ENCODE measurements at regions not wholly inside any gene's neighbourhood (a gene's known extent, or its start where the extent isn't known, plus 50 kb on each side); places are given as distances from the start of the nearest gene placed in this dataset.
"Not testable (repeated sequence)": the region's sequence is repeated elsewhere in the genome, so short reads cannot be mapped to it uniquely, and the experiment has no call there.

DNA sequence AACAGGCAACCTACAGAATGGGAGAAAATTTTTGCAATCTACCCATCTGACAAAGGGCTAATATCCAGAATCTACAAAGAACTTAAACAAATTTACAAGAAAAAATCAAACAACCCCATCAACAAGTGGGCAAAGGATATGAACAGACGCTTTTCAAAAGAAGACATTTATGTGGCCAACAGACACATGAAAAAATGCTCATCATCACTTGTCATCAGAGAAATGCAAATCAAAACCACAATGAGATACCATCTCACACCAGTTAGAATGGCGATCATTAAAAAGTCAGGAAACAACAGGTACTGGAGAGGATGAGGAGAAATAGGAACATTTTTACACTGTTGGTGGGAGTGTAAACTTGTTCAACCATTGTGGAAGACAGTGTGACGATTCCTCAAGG, 321.6 kb downstream of the RPLP1 start:
- not testable (repeated sequence) for DNase-seq

- not testable (repeated sequence) for DNase-seq
Observed at GRCh38 chr15:69774711-69775110, 322.1 kb downstream of the RPLP1 start.

DNA sequence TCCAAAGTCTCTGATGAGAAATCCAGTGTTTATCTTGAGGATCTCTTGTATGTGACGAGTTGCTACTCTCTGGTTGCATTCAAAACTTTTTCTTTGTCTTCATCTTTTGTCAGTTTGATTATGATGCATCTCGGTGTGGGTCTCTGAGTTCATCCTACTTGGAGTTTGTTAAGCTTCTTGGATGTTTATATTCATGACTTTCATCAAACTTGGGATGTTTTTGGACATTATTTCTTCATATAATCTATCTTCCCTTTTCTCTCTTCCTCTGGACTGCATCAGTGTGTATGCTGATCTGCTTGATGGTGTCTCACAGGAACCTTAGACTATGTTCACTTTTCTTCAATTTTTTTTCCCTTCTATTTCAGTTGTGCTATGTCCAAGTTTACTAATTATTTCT, 320.4 kb downstream of the TLE3 start:
- DNase-seq: no peak

- DNase-seq: peak; percentile 51
Observed at GRCh38 chr15:69780374-69780773, 317.3 kb downstream of the TLE3 start.

GRCh38 chr15:69780981-69781380, 316.7 kb downstream of the TLE3 start:
- peak; percentile 51 for DNase-seq

- DNase-seq: peak; percentile 54
Observed at GRCh38 chr15:69781411-69782125, 316.1 kb downstream of the TLE3 start.

DNA sequence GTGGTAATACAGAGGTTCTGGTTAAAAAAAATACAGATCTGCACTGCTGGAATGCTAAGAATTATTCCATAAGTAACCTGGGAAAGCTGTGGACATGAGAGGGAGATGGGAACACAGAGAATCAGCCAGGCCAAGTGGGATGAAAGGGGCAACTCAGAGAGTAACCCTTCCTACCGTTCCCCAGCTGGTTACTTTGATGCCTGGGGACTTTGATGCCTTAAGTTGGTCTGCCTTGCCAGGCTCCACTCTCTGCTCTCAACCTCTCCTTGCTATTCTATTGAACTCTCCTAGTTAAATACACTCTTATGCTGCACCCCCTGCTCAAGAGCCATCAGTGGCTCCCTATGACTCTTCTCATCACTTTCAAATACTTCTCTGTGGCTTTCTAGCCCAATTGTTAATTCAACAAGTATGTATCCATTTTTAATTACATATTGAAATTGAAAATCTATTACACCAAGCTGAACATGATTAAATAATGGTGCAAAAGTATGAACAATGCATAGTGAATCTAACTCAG, 315.5 kb downstream of the TLE3 start:
- DNase-seq: no peak

GRCh38 chr15:69782809-69783208, 314.9 kb downstream of the TLE3 start:
- peak; percentile 60 for DNase-seq

DNA sequence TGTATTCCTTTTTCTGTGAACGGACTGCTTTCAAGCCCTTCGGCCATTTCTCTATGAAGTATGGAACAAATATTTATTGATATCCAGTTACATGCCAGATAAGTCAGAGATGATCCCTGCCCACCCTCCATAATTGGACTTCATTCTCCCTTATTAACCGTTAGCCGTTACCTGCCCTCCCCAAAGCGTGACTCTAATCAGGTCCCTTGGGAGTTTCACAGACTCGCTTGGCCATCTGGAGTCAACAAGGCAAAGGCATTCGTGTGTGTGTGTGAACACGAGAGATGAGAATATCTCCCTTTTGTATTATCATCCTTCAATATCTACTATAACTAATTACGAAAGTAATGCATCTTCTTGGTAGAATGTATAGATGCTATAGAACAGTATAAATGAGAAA, 314.5 kb downstream of the TLE3 start:
- peak; percentile 35 for DNase-seq

DNA sequence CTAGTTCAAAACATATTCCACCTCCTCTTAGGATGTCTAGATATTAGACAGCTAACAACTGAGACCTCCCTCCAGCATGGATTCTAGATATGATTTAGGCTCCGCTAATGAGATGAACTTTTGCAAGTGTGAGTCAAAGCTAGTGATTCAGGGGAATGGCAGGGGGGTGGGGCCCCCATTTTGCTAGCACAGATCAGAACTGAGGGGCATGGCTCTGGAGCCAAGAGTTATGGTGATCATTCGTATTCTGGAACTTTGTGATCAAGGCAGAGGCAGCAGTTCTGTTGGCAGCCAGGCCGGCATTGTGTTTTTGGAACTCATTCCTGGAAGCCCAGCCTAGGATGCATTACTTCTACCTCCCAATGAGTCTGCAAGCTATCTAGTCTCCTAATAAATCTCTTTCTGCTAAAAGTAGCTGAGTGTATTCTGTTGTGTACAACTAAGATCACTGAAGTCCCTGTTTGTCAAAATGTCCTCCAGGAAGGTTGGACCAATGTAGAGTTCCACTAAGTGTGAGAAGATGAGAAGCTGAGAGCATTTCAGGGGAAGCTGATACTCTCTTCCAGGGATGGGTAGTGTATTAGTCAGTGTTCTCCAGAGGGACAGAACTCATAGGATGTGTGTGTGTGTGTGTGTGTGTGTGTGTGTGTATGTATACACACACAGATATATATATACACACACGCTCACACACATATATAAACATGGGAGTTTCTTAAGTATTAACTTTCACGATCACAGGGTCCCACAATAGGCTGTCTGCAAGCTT, 312.7 kb downstream of the TLE3 start:
- peak; percentile 49 for DNase-seq

- peak; percentile 54 for DNase-seq
Observed at GRCh38 chr15:69786136-69786701, 311.5 kb downstream of the TLE3 start.

- peak; percentile 48 for DNase-seq
Observed at GRCh38 chr15:69787791-69788190, 309.9 kb downstream of the TLE3 start.

DNA sequence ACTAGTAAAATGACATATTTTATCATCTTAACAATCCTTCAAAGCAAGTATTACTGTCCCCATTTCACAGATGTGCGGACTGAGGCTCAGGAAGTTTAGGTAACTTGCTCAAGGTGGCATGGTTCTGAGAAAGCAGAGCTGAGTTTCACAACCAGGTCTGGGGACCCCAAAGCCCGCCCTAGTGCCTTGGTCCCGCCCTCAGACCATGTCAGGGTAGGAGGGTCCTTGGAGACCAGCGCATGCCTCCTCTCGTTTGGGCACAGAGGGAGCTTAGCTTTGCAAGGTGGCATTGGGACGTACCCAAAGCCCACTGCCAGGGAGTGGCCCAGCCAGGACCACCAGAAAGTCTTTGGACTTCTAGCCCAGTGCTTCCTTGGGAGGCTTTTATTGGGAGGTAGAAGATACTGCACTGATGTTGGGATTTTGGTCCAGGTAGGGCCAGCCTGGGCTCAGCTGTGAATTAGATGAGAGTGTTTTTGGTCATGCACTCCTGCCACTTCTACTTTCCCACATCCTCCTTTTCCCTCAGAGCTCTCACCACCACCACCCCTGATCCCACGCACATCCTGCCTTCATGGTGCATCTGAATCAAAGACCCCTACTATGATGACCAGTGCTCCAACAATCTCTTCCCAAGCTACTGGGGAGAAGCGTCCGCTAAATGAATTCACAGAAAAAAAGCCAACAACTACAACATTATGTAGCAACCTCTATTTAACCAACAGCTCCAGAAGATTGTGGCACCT, 307.9 kb downstream of the TLE3 start:
- DNase-seq: peak; percentile 33

- peak; percentile 50 for DNase-seq
Observed at GRCh38 chr15:69790632-69791031, 307.1 kb downstream of the TLE3 start.

GRCh38 chr15:69792823-69793222, 304.9 kb downstream of the TLE3 start:
- DNase-seq: peak; percentile 35

- DNase-seq: peak; percentile 38
Observed at GRCh38 chr15:69793431-69793780, 304.3 kb downstream of the TLE3 start.

DNA sequence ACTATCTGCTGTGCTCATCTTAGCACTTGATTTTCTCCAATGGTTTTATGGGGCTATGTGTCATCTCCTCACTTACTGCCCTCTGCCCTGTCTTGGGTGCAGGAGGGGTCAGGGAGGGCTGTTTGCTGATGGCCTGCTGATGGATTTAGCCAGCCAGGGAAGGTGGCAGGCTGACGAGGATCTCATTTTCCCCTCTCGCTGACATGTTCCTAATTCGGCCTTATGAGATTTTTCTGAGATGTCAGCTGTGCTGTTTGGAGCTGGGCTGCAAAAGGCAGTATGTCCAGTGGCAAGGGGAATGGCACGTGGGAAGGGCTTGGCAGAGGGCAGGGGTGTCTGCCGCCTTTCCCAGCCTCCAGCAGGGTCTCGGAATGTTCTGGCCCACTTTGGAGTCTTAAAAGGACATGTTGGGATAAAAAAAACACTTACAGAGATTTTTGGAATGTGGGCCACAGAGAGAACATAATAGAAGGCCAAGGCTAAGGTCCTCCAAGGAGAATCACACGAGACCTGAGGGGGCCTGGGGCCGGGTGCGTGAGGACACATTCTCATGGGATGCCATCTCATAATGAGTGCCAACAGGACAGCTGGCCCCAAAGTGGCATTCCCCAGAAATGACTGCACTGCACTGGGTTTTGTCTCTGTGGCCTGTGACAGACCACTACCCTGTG, 303.8 kb downstream of the TLE3 start:
- DNase-seq: peak; percentile 49

DNA sequence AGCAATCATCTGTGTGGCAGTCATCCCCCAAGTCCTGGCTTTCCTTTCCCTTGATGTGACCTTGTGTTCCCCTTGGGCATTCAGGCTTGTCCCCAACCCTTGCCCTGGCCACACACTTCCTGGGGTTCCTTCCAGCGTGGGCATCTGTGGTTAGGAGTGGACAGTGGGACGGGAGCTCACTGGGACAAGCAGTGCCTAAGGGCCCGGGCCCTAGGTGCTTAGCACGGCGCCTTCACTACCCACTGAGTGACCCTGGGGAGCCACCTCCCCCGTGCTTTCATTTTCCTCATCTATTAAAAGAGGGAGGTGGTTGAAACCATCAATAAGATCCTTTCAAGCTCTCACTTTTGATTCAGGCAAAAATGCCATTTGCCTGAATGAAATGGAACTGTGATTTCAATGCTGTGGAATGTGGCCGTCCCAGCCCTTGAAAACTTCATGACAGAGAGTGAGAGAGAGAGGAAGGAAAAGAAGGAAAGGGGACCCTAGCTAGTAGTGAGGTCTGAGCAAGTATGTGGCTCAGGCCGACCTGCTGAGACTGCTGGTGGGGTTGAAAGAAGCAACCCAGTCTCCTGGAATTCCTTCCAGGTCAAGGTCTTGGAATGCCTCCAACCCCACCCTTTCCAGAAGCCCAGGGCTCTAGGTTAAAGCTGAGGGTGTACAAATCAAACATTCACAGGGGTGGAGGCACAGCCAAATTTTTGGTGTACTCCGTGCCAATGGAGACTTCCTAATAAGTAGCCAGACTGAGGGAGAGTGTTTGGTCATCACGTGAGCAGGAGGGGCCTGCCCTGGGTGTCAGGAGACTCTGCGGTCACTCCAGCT, 302.9 kb downstream of the TLE3 start:
- peak; percentile 41 for DNase-seq

DNA sequence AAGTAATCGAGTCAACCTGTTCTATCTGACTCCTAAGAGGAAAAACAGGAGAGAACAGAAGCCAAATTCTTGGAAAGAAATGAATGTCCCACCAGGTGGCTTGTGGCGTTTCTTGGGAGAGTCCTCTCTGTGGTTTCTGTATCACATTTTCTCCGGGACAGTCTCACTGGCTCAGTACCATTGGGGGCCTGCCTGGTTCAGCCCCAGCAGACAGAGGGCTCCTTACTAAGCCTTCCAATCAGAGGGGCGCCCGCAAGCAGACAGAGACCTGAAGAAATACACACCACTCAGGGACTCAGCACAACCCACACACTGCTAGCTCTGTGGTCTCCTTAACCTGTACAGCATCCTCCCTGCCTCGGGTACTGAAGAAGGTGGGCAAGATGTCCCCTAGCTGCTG, 302.1 kb downstream of the TLE3 start:
- DNase-seq: no peak

- peak; percentile 52 for DNase-seq
Observed at GRCh38 chr15:69797051-69797595, 300.6 kb downstream of the TLE3 start.

GRCh38 chr15:69797615-69798014, 300.1 kb downstream of the TLE3 start:
- DNase-seq: no peak
